ENCODE measurements at regions not wholly inside any gene's neighbourhood (a gene's known extent, or its start where the extent isn't known, plus 50 kb on each side); places are given as distances from the start of the nearest gene placed in this dataset.
A peak's percentile ranks its signal among the peaks of the same experiment; 100 is the strongest.
"Not testable (repeated sequence)": the region's sequence is repeated elsewhere in the genome, so short reads cannot be mapped to it uniquely, and the experiment has no call there.

- FAIRE-seq (no peak), DNase-seq (ENCODE audit: low spot score in 2 of 2) (no peak)
These were observed 103.3 kb upstream of the DPH5 start for GRCh38 chr1:101128846-101129245.

GRCh38 chr1:101128211-101128727 is 102.7 kb upstream of the DPH5 start:
- DNase-seq (ENCODE audit: low spot score in 2 of 2) = no peak
- FAIRE-seq = no peak

- FAIRE-seq (no peak), DNase-seq (ENCODE audit: low spot score in 2 of 2) (no peak)
These were observed 98.8 kb upstream of the DPH5 start for GRCh38 chr1:101124405-101124804.

- not testable (repeated sequence) for DNase-seq (ENCODE audit: low spot score in 2 of 2); FAIRE-seq
These were observed 98.3 kb upstream of the DPH5 start for GRCh38 chr1:101123904-101124303.

GRCh38 chr1:101122452-101123166 is 97.0 kb upstream of the DPH5 start:
- DNase-seq (ENCODE audit: low spot score in 2 of 2) (no peak), FAIRE-seq (no peak)

GRCh38 chr1:101121975-101122374 is 96.4 kb upstream of the DPH5 start:
- FAIRE-seq (no peak), DNase-seq (ENCODE audit: low spot score in 2 of 2) (no peak)

GRCh38 chr1:101121504-101121903 is 95.9 kb upstream of the DPH5 start:
- DNase-seq (ENCODE audit: low spot score in 2 of 2) (no peak), FAIRE-seq (no peak)

- FAIRE-seq = no peak
- DNase-seq (ENCODE audit: low spot score in 2 of 2) = no peak
These were observed 95.3 kb upstream of the DPH5 start for GRCh38 chr1:101120868-101121267.

GRCh38 chr1:101119289-101119688 is 93.7 kb upstream of the DPH5 start:
- no peak for FAIRE-seq
- no peak for DNase-seq (ENCODE audit: low spot score in 2 of 2)

GRCh38 chr1:101116006-101116405 is 90.4 kb upstream of the DPH5 start:
- no peak for FAIRE-seq
- no peak for DNase-seq (ENCODE audit: low spot score in 2 of 2)

- FAIRE-seq (no peak), DNase-seq (ENCODE audit: low spot score in 2 of 2) (no peak)
These were observed 89.5 kb upstream of the DPH5 start for GRCh38 chr1:101115112-101115511.

GRCh38 chr1:101114128-101114527 is 88.5 kb upstream of the DPH5 start:
- not testable (repeated sequence) for DNase-seq (ENCODE audit: low spot score in 2 of 2); FAIRE-seq

- DNase-seq (ENCODE audit: low spot score in 2 of 2) (no peak), FAIRE-seq (no peak)
These were observed 86.6 kb upstream of the DPH5 start for GRCh38 chr1:101112051-101112780.

GRCh38 chr1:101111461-101111860 is 85.9 kb upstream of the DPH5 start:
- FAIRE-seq (no peak), DNase-seq (ENCODE audit: low spot score in 2 of 2) (no peak)

- FAIRE-seq (no peak), DNase-seq (ENCODE audit: low spot score in 2 of 2) (no peak)
These were observed 84.2 kb upstream of the DPH5 start for GRCh38 chr1:101109791-101110190.

GRCh38 chr1:101108111-101108500 is 82.5 kb upstream of the DPH5 start:
- DNase-seq (ENCODE audit: low spot score in 2 of 2) = no peak
- no peak for FAIRE-seq

- FAIRE-seq = no peak
- DNase-seq (ENCODE audit: low spot score in 2 of 2) = no peak
These were observed 82.0 kb upstream of the DPH5 start for GRCh38 chr1:101107496-101108110.

- DNase-seq (ENCODE audit: low spot score in 2 of 2) = no peak
- no peak for FAIRE-seq
These were observed 80.3 kb upstream of the DPH5 start for GRCh38 chr1:101105877-101106276.

- DNase-seq (ENCODE audit: low spot score in 2 of 2) = no peak
- peak; percentile 24 for FAIRE-seq
These were observed 77.0 kb upstream of the DPH5 start for GRCh38 chr1:101102426-101103156.

GRCh38 chr1:101101360-101101759 is 75.8 kb upstream of the DPH5 start:
- no peak for FAIRE-seq
- no peak for DNase-seq (ENCODE audit: low spot score in 2 of 2)

GRCh38 chr1:101100674-101101073 is 75.1 kb upstream of the DPH5 start:
- no peak for FAIRE-seq
- no peak for DNase-seq (ENCODE audit: low spot score in 2 of 2)
